ENCODE measurements at regions not wholly inside any gene's neighbourhood (a gene's known extent, or its start where the extent isn't known, plus 50 kb on each side); places are given as distances from the start of the nearest gene placed in this dataset.

DNA sequence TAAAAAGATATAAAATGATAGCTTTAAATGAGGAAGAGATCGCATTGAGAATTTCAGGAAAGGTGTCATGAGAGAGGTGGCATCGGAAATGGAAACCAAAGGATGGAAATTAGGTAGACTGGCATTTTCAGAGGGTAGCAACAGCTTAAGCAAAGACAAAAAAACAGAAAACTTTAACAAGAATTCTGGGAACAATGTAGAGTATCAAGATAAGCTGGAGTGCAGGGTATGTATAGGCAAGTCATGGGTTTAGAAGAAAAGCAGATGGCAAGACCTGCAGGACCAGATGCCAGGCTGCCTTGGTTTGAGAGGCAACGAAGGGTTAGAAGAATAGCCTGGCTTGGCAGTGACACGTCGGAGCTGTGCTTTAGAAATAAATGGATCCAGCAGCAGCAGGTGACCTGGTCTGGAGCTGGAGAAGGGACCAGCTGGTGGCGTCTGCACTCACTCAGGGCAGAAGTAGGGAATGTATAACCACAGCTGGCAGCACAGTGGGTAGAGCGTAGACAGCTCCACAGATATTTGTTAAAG lies 149.4 kb upstream of the TIAM1 start:
- Histone ChIP-seq H3K9ac (ENCODE audit: insufficient read depth in 1 of 2, low read length in 2 of 2) (no peak overlapping the region), H3K4me3 (no peak overlapping the region), H3K27me3 (ENCODE audit: control insufficient read depth in 3 of 3, insufficient read depth in 3 of 3, low read length in 2 of 3) (no peaks in the 10 kb centered on the region), H3K9me3 (ENCODE audit: control insufficient read depth in 4 of 4, insufficient read depth in 3 of 4, low read length in 3 of 4) (peaks cover 0 to 1% (median 0%) of the 10 kb centered on the region in 4 donors), H3K27ac (ENCODE audit: low read depth in 1 of 2, low read length in 1 of 2) (no peak overlapping the region), H3K36me3 (ENCODE audit: control insufficient read depth in 4 of 4, insufficient read depth in 4 of 4, low read length in 4 of 4) (no peaks in the 10 kb centered on the region), H3K4me1 (ENCODE audit: control insufficient read depth in 5 of 5, insufficient read depth in 5 of 5, low read length in 5 of 5) (peaks cover 0 to 15% (median 0%) of the 10 kb centered on the region in 5 donors)
- TF ChIP-seq, protein P1, sequence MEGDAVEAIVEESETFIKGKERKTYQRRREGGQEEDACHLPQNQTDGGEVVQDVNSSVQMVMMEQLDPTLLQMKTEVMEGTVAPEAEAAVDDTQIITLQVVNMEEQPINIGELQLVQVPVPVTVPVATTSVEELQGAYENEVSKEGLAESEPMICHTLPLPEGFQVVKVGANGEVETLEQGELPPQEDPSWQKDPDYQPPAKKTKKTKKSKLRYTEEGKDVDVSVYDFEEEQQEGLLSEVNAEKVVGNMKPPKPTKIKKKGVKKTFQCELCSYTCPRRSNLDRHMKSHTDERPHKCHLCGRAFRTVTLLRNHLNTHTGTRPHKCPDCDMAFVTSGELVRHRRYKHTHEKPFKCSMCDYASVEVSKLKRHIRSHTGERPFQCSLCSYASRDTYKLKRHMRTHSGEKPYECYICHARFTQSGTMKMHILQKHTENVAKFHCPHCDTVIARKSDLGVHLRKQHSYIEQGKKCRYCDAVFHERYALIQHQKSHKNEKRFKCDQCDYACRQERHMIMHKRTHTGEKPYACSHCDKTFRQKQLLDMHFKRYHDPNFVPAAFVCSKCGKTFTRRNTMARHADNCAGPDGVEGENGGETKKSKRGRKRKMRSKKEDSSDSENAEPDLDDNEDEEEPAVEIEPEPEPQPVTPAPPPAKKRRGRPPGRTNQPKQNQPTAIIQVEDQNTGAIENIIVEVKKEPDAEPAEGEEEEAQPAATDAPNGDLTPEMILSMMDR (IDR thresholded peaks at IDR 0.05; ENCODE audit: control extremely low read depth, extremely low read depth) = no peak
- DNase-seq (no peak), ATAC-seq (ENCODE audit: insufficient read depth, low FRiP score) (no peak)
- WGBS, 2 donors = 88 to 92% methylated on average over 7 of the region's 7 CpGs

DNA sequence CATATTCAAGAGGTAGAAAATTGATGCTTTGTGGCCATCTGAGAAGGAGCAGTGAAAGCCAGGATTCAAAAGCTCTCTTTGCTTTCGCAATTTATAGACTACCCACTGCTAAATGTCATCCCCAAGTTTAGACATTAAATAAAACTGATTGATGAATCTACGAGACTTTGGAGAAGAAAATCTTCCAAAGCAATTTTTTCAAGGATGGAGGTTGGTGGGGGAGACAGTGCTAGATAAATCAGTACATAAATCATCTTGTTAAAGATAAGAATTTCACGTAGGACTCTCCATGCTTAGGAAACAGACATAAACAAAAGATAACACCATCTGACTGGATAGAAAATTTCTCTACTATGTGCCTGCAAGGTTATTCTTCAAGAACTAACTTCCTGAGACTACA lies 147.6 kb upstream of the TIAM1 start:
- Histone ChIP-seq H3K36me3 (ENCODE audit: control insufficient read depth in 4 of 4, insufficient read depth in 4 of 4, low read length in 4 of 4) (no peaks in the 10 kb centered on the region), H3K27ac (ENCODE audit: low read depth in 1 of 2, low read length in 1 of 2) (no peak overlapping the region), H3K27me3 (ENCODE audit: control insufficient read depth in 3 of 3, insufficient read depth in 3 of 3, low read length in 2 of 3) (no peaks in the 10 kb centered on the region), H3K4me3 (no peak overlapping the region), H3K9me3 (ENCODE audit: control insufficient read depth in 4 of 4, insufficient read depth in 3 of 4, low read length in 3 of 4) (no peaks in the 10 kb centered on the region), H3K4me1 (ENCODE audit: control insufficient read depth in 5 of 5, insufficient read depth in 5 of 5, low read length in 5 of 5) (peaks cover 0 to 7% (median 0%) of the 10 kb centered on the region in 5 donors), H3K9ac (ENCODE audit: insufficient read depth in 1 of 2, low read length in 2 of 2) (no peak overlapping the region)
- ATAC-seq (ENCODE audit: insufficient read depth, low FRiP score) (no peak), DNase-seq (peak in 1 of 3 donors; percentile 25)
- TF ChIP-seq, protein P1 (IDR thresholded peaks at IDR 0.05; ENCODE audit: control extremely low read depth, extremely low read depth) = no peak
- 51 to 71% methylated on average over 3 of the region's 3 CpGs for WGBS, 2 donors

DNA sequence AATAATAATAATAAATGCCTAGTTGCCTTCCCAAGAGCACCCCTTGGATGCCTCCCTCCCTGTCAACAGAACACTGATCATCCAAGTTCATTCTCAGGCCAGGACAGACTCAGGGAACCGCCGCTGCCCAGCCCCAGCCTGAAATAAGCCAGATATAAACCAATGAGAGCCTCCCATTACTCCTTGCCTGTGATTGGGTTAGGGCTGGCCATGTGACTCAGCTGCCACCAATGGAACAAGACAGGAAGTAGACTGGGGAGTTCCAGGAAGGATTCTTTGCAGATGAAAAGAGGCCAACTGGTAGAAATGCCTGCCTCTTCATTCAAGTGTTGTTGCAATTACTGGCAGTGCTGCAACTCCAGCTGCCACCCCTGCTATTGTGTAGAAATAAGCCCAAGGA lies 146.4 kb upstream of the TIAM1 start:
- Histone ChIP-seq H3K9ac (ENCODE audit: insufficient read depth in 1 of 2, low read length in 2 of 2) (no peak overlapping the region), H3K27ac (ENCODE audit: low read depth in 1 of 2, low read length in 1 of 2) (no peak overlapping the region), H3K4me1 (ENCODE audit: control insufficient read depth in 5 of 5, insufficient read depth in 5 of 5, low read length in 5 of 5) (peaks cover 0 to 7% (median 0%) of the 10 kb centered on the region in 5 donors), H3K36me3 (ENCODE audit: control insufficient read depth in 4 of 4, insufficient read depth in 4 of 4, low read length in 4 of 4) (no peaks in the 10 kb centered on the region), H3K9me3 (ENCODE audit: control insufficient read depth in 4 of 4, insufficient read depth in 3 of 4, low read length in 3 of 4) (peaks cover 0 to 5% (median 2%) of the 10 kb centered on the region in 4 donors), H3K4me3 (no peak overlapping the region), H3K27me3 (ENCODE audit: control insufficient read depth in 3 of 3, insufficient read depth in 3 of 3, low read length in 2 of 3) (no peaks in the 10 kb centered on the region)
- TF ChIP-seq, protein P1 (IDR thresholded peaks at IDR 0.05; ENCODE audit: control extremely low read depth, extremely low read depth) = no peak
- ATAC-seq (ENCODE audit: insufficient read depth, low FRiP score) (no peak), DNase-seq (no peak)
- 85 to 91% methylated on average over 2 of the region's 2 CpGs for WGBS, 2 donors

DNA sequence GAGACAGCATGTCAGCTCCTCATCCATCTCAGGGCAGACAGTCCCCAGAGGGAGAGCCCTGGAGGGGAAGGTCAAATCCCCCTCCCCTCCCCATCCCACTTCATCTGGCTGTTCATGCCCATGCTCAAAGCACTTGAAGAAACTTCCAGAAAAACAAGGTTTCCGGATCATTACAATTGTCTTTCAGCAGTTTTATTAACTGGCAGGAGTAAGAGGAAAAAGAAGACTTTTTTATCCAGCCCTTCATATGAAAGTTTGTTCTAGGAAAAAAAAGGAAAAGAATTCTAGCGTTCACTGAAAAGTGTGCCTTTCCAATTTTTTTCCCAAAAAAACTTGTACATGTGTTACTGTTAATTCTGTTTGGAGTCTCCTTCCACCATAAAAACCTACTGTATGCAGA lies 145.7 kb upstream of the TIAM1 start:
- TF ChIP-seq, protein P1 (IDR thresholded peaks at IDR 0.05; ENCODE audit: control extremely low read depth, extremely low read depth) = no peak
- Histone ChIP-seq H3K9ac (ENCODE audit: insufficient read depth in 1 of 2, low read length in 2 of 2) (no peak overlapping the region), H3K4me3 (no peak overlapping the region), H3K36me3 (ENCODE audit: control insufficient read depth in 4 of 4, insufficient read depth in 4 of 4, low read length in 4 of 4) (no peaks in the 10 kb centered on the region), H3K27ac (ENCODE audit: low read depth in 1 of 2, low read length in 1 of 2) (no peak overlapping the region), H3K4me1 (ENCODE audit: control insufficient read depth in 5 of 5, insufficient read depth in 5 of 5, low read length in 5 of 5) (peaks cover 0 to 7% (median 0%) of the 10 kb centered on the region in 5 donors), H3K27me3 (ENCODE audit: control insufficient read depth in 3 of 3, insufficient read depth in 3 of 3, low read length in 2 of 3) (no peaks in the 10 kb centered on the region), H3K9me3 (ENCODE audit: control insufficient read depth in 4 of 4, insufficient read depth in 3 of 4, low read length in 3 of 4) (peaks cover 0 to 8% (median 4%) of the 10 kb centered on the region in 4 donors)
- 85% methylated on average over 2 of the region's 2 CpGs for WGBS, 2 donors
- ATAC-seq (ENCODE audit: insufficient read depth, low FRiP score) = no peak
- DNase-seq = no peak

Data from lung (tissue), 11 donors.